Neuronal stem cell (in vitro differentiated cells): ENCODE measurements at regions not wholly inside any gene's neighbourhood (a gene's known extent, or its start where the extent isn't known, plus 50 kb on each side); places are given as distances from the start of the nearest gene placed in this dataset.
A peak's percentile ranks its signal among the peaks of the same experiment; 100 is the strongest.
"Not testable (repeated sequence)": the region's sequence is repeated elsewhere in the genome, so short reads cannot be mapped to it uniquely, and the experiment has no call there.

Experiments
- DNase-seq: peaks from one replicate; pipeline ENCODE4 v3.0.0-alpha.2; 2013; ENCODE audit warnings: low spot score
- H2AFZ ChIP-seq: one replicate; pipeline ENCODE4 v1.6.1; 2013; ENCODE audit warnings: mild to moderate bottlenecking, low read length, inconsistent platforms
- H2AK5ac ChIP-seq: 2 replicates; pipeline ENCODE4 v1.6.1; 2013; ENCODE audit warnings: low read depth, mild to moderate bottlenecking, inconsistent platforms, low read length, moderate library complexity, mixed read lengths
- H2BK120ac ChIP-seq: 2 replicates; pipeline ENCODE4 v1.6.1; 2013; ENCODE audit warnings: low read depth, mild to moderate bottlenecking, inconsistent platforms, low read length, moderate library complexity, mixed read lengths
- H2BK12ac ChIP-seq: one replicate; pipeline ENCODE4 v1.6.1; 2013; ENCODE audit warnings: low read length, inconsistent platforms
- H2BK15ac ChIP-seq: 2 replicates; pipeline ENCODE4 v1.6.1; 2013; ENCODE audit warnings: mild to moderate bottlenecking, low read length, inconsistent platforms, mixed read lengths
- H2BK5ac ChIP-seq: one replicate; pipeline ENCODE4 v1.6.1; 2013; ENCODE audit warnings: inconsistent platforms, mild to moderate bottlenecking, low read length, moderate library complexity
- H3K14ac ChIP-seq: one replicate; pipeline ENCODE4 v1.6.1; 2013; ENCODE audit warnings: low read length, inconsistent platforms
- H3K18ac ChIP-seq: 2 replicates; pipeline ENCODE4 v1.6.1; 2013; ENCODE audit warnings: low read length, inconsistent platforms
- H3K23ac ChIP-seq: 2 replicates; pipeline ENCODE4 v1.6.1; 2013; ENCODE audit warnings: low read depth, mild to moderate bottlenecking, mixed read lengths, low read length, inconsistent platforms; ENCODE audit not compliant: poor library complexity
- H3K27ac ChIP-seq: replicated peaks from 3 replicates; pipeline ENCODE4 v1.5.1; 2013; ENCODE audit warnings: low read length, inconsistent platforms
- H3K27me3 ChIP-seq, 3 experiments: 2 replicates each; pipeline ENCODE4 v1.6.1; 2013; ENCODE audit warnings: low read length in 3 of 3, mild to moderate bottlenecking in 2 of 3, inconsistent platforms in 1 of 3, low read depth in 1 of 3, mixed read lengths in 1 of 3, moderate library complexity in 1 of 3; ENCODE audit not compliant: control insufficient read depth in 3 of 3, insufficient read depth in 3 of 3
- H3K36me3 ChIP-seq, 2 donors: replicated peaks in 1 of 2; 2 replicates each; pipeline ENCODE4 v1.6.1; 2013; ENCODE audit warnings: low read length in 2 of 2; ENCODE audit not compliant: control insufficient read depth in 2 of 2, insufficient read depth in 2 of 2
- H3K4ac ChIP-seq: 2 replicates; pipeline ENCODE4 v1.6.1; 2013; ENCODE audit warnings: inconsistent platforms, mild to moderate bottlenecking, low read length, moderate library complexity
- H3K4me1 ChIP-seq, 2 donors: 1 replicate in 1 of 2; 2 replicates in 1 of 2; pipeline ENCODE4 v1.6.1; 2013; ENCODE audit warnings: low read length in 2 of 2, low read depth in 1 of 2; ENCODE audit not compliant: control insufficient read depth in 2 of 2, insufficient read depth in 1 of 2
- H3K4me2 ChIP-seq: one replicate; pipeline ENCODE4 v1.6.1; 2013; ENCODE audit warnings: mild to moderate bottlenecking, low read length, inconsistent platforms; ENCODE audit not compliant: insufficient read depth, poor library complexity, severe bottlenecking
- H3K4me3 ChIP-seq, 2 donors: 2 replicates each; pipeline ENCODE4 v1.5.1; 2013; ENCODE audit warnings: low read length in 2 of 2, mild to moderate bottlenecking in 2 of 2, inconsistent platforms in 1 of 2, moderate library complexity in 1 of 2
- H3K79me1 ChIP-seq: one replicate; pipeline ENCODE4 v1.6.1; 2013; ENCODE audit warnings: low read depth, mild to moderate bottlenecking, inconsistent platforms, low read length, moderate library complexity
- H3K9ac ChIP-seq: one replicate; pipeline ENCODE4 v1.6.1; 2013; ENCODE audit warnings: mild to moderate bottlenecking, low read depth, low read length, inconsistent platforms; ENCODE audit not compliant: poor library complexity
- H3K9me3 ChIP-seq, 2 donors: replicated peaks in 1 of 2; 2 replicates each; pipeline versions ENCODE3 to v1.6.1; 2013; ENCODE audit warnings: low read length in 2 of 2, mild to moderate bottlenecking in 2 of 2, inconsistent platforms in 1 of 2, low read depth in 1 of 2, mixed read lengths in 1 of 2, moderate library complexity in 1 of 2; ENCODE audit not compliant: control insufficient read depth in 2 of 2, insufficient read depth in 1 of 2
- H4K8ac ChIP-seq: one replicate; pipeline ENCODE4 v1.6.1; 2013; ENCODE audit warnings: low read depth, mild to moderate bottlenecking, inconsistent platforms, low read length, moderate library complexity
- H4K91ac ChIP-seq: one replicate; pipeline ENCODE4 v1.6.1; 2013; ENCODE audit warnings: low read length, low read depth, mild to moderate bottlenecking, inconsistent platforms; ENCODE audit not compliant: poor library complexity
- WGBS, 2 donors: extraction: QIAGEN DNeasy Blood & Tissue Kit; methylation state at CpG; one replicate each; pipeline ENCODE4 v1.1.7; 2013; ENCODE audit warnings: missing lambda C conversion rate in 2 of 2, mixed read lengths in 1 of 2; ENCODE audit not compliant: insufficient read length in 2 of 2, insufficient replicate concordance in 1 of 2; ENCODE audit errors: extremely low coverage in 2 of 2; 5-methylcytosine and 5-hydroxymethylcytosine counted together

DNA sequence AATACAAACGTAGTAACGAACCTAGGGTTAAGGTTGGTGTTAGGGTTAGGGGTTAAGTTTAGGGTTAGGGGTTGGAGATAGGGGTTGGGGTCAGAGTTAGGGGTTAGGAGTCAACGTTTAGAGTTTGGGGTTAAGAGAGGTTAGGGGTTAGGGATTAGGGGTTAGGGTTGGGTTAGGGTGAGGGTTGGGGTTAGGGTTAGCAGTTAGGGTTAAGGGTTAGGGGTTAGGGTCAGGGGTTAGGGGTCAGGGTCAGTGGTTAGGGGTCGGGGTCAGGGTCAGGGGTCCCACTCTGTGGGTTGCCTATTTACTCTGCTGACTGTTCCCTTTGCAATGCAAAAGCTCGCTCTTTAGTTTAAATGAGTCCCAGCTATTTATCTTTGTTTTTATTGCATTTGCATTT is 275.5 kb downstream of the CCDC74A start:
- not testable (repeated sequence) for H3K9ac ChIP-seq, H3K36me3 ChIP-seq
- WGBS, 2 donors, result 100% methylated on average over 1 of the region's 5 CpGs

DNA sequence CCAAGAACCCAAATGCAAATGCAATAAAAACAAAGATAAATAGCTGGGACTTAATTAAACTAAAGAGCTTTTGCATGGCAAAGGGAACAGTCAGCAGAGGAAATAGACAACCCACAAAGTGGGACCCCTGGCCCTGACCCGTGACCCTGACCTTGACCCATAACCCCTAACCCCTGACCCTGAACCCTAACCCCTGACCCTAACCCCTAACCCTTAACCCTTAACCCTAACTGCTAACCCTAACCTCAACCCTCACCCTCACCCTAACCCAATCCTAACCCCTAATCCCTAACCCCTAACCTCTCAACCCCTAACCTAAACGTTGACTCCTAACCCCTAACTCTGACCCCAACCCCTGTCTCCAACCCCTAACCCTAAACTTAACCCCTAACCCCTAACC is 284.9 kb downstream of the CCDC74A start:
- not testable (repeated sequence) for H2BK15ac ChIP-seq, H3K27ac ChIP-seq, H2AK5ac ChIP-seq, H3K14ac ChIP-seq, H3K79me1 ChIP-seq, H3K23ac ChIP-seq, H4K8ac ChIP-seq, H2BK5ac ChIP-seq, H3K4me3 ChIP-seq, H2AFZ ChIP-seq, H4K91ac ChIP-seq, H2BK120ac ChIP-seq, H2BK12ac ChIP-seq, H3K9ac ChIP-seq, H3K9me3 ChIP-seq, H3K4ac ChIP-seq, DNase-seq, H3K4me2 ChIP-seq, H3K27me3 ChIP-seq, H3K4me1 ChIP-seq, H3K18ac ChIP-seq, H3K36me3 ChIP-seq
- no CpG with 5 or more reads among the region's 2 CpGs for WGBS, 2 donors

More for the DNA sequence above, 275.5 kb downstream of the CCDC74A start:
- not testable (repeated sequence) for H3K27me3 ChIP-seq, H3K4ac ChIP-seq, H2BK120ac ChIP-seq, H3K4me1 ChIP-seq, H3K9me3 ChIP-seq, H2BK12ac ChIP-seq, H2AFZ ChIP-seq, H3K79me1 ChIP-seq, H3K23ac ChIP-seq, DNase-seq, H2BK15ac ChIP-seq, H2AK5ac ChIP-seq, H4K8ac ChIP-seq, H3K27ac ChIP-seq, H3K4me3 ChIP-seq, H2BK5ac ChIP-seq, H4K91ac ChIP-seq, H3K4me2 ChIP-seq, H3K18ac ChIP-seq, H3K14ac ChIP-seq

DNA sequence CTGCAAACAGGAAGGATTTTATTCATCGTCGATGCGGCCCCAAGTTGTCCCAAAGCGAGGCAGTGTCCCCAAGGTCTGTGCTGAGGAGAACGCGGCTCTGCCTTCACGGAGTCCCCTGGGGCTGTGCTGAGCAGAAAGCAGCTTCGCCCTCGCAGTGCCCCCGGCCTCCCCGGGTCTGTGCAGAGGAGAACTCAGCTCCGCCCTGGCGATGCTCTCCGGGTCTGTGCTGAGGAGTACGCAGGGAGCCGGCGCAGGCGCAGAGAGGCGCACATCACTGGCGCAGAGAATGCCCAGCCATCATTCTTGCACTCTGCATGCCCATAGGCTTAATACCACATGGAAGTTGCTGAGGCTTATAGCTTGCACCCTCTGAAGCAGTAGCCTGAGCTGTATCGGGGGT is 285.7 kb downstream of the CCDC74A start:
- H3K18ac ChIP-seq, H2BK12ac ChIP-seq, H2BK5ac ChIP-seq, H2BK120ac ChIP-seq, H3K9me3 ChIP-seq, H3K4me2 ChIP-seq, H4K91ac ChIP-seq, H3K27me3 ChIP-seq, H3K27ac ChIP-seq, H2BK15ac ChIP-seq, H3K4me3 ChIP-seq, H2AK5ac ChIP-seq, H3K79me1 ChIP-seq, H3K14ac ChIP-seq, H3K4me1 ChIP-seq, H3K23ac ChIP-seq, H3K4ac ChIP-seq, H3K36me3 ChIP-seq, H2AFZ ChIP-seq, H4K8ac ChIP-seq, H3K9ac ChIP-seq, DNase-seq: not testable (repeated sequence)
- WGBS, 2 donors, result no CpG with 5 or more reads among the region's 21 CpGs

DNA sequence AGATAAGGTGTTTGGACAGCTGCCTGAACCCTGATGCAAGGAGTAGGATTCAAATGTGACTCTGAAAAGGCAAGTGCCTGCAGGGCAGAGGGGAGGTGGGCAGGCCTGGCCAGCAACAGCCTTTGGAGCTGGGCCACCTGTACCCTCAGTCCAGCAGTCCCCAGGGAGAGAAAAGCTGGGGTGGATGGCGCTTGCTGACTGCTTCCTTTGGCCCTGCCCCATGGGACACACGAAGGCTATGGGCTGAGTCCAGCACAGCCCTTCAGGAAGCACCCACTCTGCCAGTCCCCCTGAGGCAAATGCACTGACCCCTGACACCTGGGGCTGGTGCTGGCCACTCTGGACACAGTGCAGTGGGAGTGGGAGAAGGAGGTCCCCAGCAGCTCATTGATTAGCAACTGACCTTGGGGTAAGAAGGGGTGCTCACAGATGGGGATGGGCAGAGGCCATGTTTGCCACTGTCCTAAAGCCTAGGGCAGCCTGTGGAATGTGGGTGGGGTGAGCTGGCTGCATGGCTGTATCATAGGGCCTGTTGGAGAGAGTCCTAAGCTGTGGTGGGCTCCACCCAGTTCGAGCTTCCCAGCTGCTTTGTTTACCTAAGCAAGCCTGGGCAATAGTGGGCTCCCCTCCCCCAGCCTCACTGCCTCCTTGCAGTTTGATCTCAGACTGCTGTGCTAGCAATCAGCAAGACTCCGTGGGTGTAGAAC is 290.7 kb downstream of the CCDC74A start:
- H2BK12ac ChIP-seq, H3K36me3 ChIP-seq, H2BK5ac ChIP-seq, H2BK15ac ChIP-seq, H3K4ac ChIP-seq, H3K27ac ChIP-seq, H3K9me3 ChIP-seq, H3K4me2 ChIP-seq, H2BK120ac ChIP-seq, H3K23ac ChIP-seq, H4K8ac ChIP-seq, H3K9ac ChIP-seq, H3K4me1 ChIP-seq, H3K18ac ChIP-seq, H3K4me3 ChIP-seq, H3K27me3 ChIP-seq, DNase-seq, H2AK5ac ChIP-seq, H3K79me1 ChIP-seq, H2AFZ ChIP-seq, H4K91ac ChIP-seq: not testable (repeated sequence)
- peak overlapping the region; percentile 82 for H3K14ac ChIP-seq
- WGBS, 2 donors, result no CpG with 5 or more reads among the region's 4 CpGs
